GM12874 (cell line): ENCODE measurements at regions not wholly inside any gene's neighbourhood (a gene's known extent, or its start where the extent isn't known, plus 50 kb on each side); places are given as distances from the start of the nearest gene placed in this dataset.

Experiments used
- CTCF ChIP-seq: IDR thresholded peaks from 2 replicates; pipeline ENCODE4 v1.5.1; 2011; ENCODE audit warnings: low read depth, mild to moderate bottlenecking, control low read depth, low read length, moderate library complexity; ENCODE audit not compliant: insufficient read depth

DNA sequence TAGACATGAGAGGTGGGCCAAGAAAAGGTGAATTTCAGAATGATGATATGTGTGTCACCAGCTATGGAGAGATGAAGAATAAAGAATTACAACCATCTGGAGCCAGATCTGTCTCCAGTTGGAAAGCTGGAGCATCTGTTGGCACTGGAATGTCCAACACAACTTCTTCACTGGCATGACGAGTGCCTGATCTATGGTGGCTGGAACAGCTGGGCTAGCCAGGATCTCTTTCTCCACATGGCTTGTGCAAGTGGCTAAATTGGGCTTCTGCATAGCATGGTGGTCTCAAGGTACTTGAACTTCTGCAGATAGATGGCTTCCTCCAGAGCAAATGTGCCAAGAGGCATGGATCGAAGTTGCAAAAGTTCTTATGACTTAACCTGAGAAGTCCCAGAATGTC, 256.1 kb upstream of the NCAM1 start:
- TF ChIP-seq CTCF = no peak

DNA sequence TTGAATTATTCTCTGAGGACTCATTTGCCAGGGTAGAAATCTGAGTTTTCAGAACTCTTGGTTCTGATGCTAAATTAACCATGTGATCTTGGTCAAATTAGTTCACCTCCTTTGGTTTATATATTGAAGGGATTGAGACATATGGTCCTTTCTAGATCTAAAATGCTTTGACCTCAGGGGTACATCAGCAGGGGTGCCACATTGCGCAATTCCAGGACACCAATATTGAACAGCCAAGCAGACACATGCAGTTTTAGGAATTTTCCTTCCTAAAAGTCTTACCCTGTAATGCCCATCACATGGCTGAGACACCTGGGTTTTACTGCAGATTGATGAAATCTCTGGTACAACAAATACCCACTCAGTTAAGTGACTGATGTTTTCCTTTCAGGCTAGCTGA, 254.4 kb upstream of the NCAM1 start:
- TF ChIP-seq CTCF = no peak

GRCh38 chr11:112715056-112715455, 246.2 kb upstream of the NCAM1 start:
- TF ChIP-seq CTCF = no peak

DNA sequence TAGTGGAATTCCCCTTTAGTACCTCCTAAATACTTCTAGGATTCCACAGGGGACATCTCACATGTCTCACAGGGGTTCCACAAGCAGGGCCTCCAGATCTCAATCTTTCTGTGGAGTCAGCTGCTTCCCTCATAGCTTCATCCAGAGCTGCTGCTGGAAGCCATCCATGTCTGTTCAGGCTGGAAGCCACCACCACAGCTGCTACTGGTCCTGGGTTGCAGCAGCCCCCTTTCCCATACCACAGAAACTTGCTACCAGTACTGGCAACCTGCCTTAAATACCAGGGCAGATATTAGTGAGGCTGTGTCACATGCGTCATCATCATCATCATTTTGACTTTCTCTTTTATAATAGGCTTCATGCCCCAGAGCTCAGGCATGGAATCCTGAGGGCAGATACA, 242.7 kb upstream of the NCAM1 start:
- TF ChIP-seq CTCF = no peak

GRCh38 chr11:112719736-112720525, 241.3 kb upstream of the NCAM1 start:
- TF ChIP-seq CTCF = no peak

- no peak for TF ChIP-seq CTCF
Observed at GRCh38 chr11:112722148-112722547, 239.1 kb upstream of the NCAM1 start.

- TF ChIP-seq CTCF = no peak
Observed at GRCh38 chr11:112722876-112723275, 238.3 kb upstream of the NCAM1 start.
